ENCODE measurements at regions not wholly inside any gene's neighbourhood (a gene's known extent, or its start where the extent isn't known, plus 50 kb on each side); places are given as distances from the start of the nearest gene placed in this dataset.

GRCh38 chr2:156700681-156701080 is 264.5 kb downstream of the GPD2 start:
- no peak for TF ChIP-seq CTCF (IDR thresholded peaks at IDR 0.05)
- TF ChIP-seq POLR2A (IDR thresholded peaks at IDR 0.05) = no peak
